SK-N-MC (cell line): ENCODE measurements at regions not wholly inside any gene's neighbourhood (a gene's known extent, or its start where the extent isn't known, plus 50 kb on each side); places are given as distances from the start of the nearest gene placed in this dataset.

ENCODE experiments used
- DNase-seq: peaks from one replicate; pipeline ENCODE4 v3.0.0-alpha.2; 2011; ENCODE audit warnings: low read depth, low spot score
- H3K27ac ChIP-seq: fragments of 200-600 bp; sonication (generic); 2 replicates; pipeline ENCODE4 v1.5.1; 2016; ENCODE audit warnings: mixed run types
- H3K36me3 ChIP-seq: fragments of 200-600 bp; sonication (generic); 2 replicates; pipeline ENCODE4 v1.6.1; 2017; ENCODE audit warnings: antibody characterized with exemption, low read length, mixed read lengths; ENCODE audit not compliant: insufficient read depth
- H3K4me3 ChIP-seq: fragments of 200-600 bp; sonication (generic); 2 replicates; pipeline ENCODE4 v1.5.1; 2016
- H3K9ac ChIP-seq: fragments of 200-600 bp; sonication (generic); 2 replicates; pipeline ENCODE4 v1.8.0; 2017; ENCODE audit warnings: mixed run types, mixed read lengths; ENCODE audit not compliant: insufficient read length
- H3K9me3 ChIP-seq: fragments of 200-600 bp; sonication (generic); 2 replicates; pipeline ENCODE4 v1.6.1; 2017; ENCODE audit warnings: low read depth, mild to moderate bottlenecking, antibody characterized with exemption, low read length, moderate library complexity, mixed read lengths
- EZH2 ChIP-seq: fragments of 200-600 bp; sonication (generic); IDR thresholded peaks from one replicate; pipeline ENCODE4 v1.6.1; 2017; ENCODE audit warnings: antibody characterized with exemption
- FOXP2 ChIP-seq: optimal IDR thresholded peaks from 2 replicates; pipeline ENCODE3; 2011; ENCODE audit warnings: mild to moderate bottlenecking, moderate library complexity; ENCODE audit not compliant: insufficient read depth; ENCODE audit errors: extremely low read length, control extremely low read depth
- POLR2AphosphoS5 ChIP-seq: IDR thresholded peaks from 2 replicates; pipeline ENCODE4 v1.6.1; 2012; ENCODE audit warnings: mild to moderate bottlenecking, low read depth, low read length, borderline replicate concordance

DNA sequence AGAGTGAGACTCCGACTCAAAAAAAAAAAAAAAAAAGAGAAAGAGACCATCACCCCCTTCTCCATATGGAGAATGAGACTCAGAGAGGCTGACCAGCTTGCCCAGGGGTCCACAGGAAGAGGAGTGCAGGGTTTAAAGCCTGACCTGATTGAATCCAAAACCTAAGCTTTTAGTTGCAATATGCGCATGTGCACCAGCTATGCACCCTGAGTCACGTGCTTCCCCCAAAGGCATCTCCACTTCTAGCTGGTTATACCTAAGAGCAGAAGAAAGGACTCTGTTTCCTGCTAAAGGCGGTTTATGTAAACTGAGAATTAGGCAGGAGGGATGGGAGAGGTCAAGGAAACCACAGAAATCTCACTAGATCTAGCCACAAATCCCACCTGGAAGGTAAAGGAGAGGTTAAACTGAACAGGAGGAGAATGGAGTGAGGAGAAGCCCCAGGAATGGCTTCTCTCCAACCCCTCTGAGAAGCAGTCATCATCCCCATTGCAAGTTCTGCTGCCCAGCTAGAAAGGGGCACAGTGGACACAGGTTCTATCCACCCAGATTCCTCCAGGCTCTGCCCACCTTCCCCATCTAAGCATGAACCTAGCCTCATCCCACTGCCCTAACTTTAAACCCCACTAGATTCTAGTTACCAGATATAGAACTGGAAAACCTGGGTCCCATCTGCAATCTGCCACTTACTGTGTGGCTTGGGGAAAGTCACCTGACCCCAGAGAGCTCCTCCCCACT, 171.3 kb downstream of the ACTL7B start:
- Histone ChIP-seq H3K27ac (no peak overlapping the region), H3K4me3 (no peak overlapping the region), H3K9ac (no peak overlapping the region), H3K36me3 (no peaks in the 10 kb centered on the region), H3K9me3 (no peaks in the 10 kb centered on the region)
- TF ChIP-seq POLR2AphosphoS5 = no peak
- TF ChIP-seq FOXP2 = no peak
- TF ChIP-seq EZH2 = no peak
- no peak for DNase-seq

- H3K9ac ChIP-seq = no peak overlapping the region
- H3K36me3 ChIP-seq = no peaks in the 10 kb centered on the region
- no peak for DNase-seq
- TF ChIP-seq POLR2AphosphoS5 = no peak
- TF ChIP-seq FOXP2 = no peak
- no peak for TF ChIP-seq EZH2
- H3K4me3 ChIP-seq = no peak overlapping the region
- no peaks in the 10 kb centered on the region for H3K9me3 ChIP-seq
- H3K27ac ChIP-seq = no peak overlapping the region
Measured at GRCh38 chr9:108683245-108683644, 172.5 kb downstream of the ACTL7B start.

- Histone ChIP-seq H3K36me3 (no peaks in the 10 kb centered on the region), H3K4me3 (no peak overlapping the region), H3K9ac (no peak overlapping the region), H3K27ac (no peak overlapping the region), H3K9me3 (no peaks in the 10 kb centered on the region)
- no peak for DNase-seq
- TF ChIP-seq POLR2AphosphoS5 (no peak), EZH2 (no peak), FOXP2 (no peak)
Measured at GRCh38 chr9:108681851-108682590, 173.8 kb downstream of the ACTL7B start.

DNA sequence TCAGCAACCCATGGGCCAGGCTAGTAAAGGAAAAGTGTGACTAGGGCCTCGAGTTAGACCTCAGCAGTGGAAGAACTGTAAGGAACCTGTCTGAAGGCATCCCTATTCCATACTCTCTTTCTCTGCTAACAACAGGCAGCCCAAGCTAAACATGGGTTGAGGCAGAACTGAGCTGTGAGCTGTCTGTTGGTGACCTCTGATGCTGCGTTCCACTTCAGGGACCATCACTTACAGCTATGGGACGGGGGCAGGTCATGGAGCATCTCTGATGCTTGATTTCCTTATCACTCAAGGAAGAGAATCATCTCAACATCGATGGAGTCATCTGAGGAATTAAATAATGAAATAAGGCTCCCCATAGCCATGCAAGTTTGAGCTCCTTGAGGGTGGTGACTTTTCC, 174.8 kb downstream of the ACTL7B start:
- Histone ChIP-seq H3K9ac (no peak overlapping the region), H3K27ac (no peak overlapping the region), H3K4me3 (no peak overlapping the region), H3K36me3 (no peaks in the 10 kb centered on the region), H3K9me3 (no peaks in the 10 kb centered on the region)
- TF ChIP-seq POLR2AphosphoS5 = no peak
- no peak for TF ChIP-seq FOXP2
- TF ChIP-seq EZH2 = no peak
- no peak for DNase-seq

- Histone ChIP-seq H3K4me3 (no peak overlapping the region), H3K36me3 (no peaks in the 10 kb centered on the region)
Measured at GRCh38 chr9:108677776-108678175, 178.0 kb downstream of the ACTL7B start.

DNA sequence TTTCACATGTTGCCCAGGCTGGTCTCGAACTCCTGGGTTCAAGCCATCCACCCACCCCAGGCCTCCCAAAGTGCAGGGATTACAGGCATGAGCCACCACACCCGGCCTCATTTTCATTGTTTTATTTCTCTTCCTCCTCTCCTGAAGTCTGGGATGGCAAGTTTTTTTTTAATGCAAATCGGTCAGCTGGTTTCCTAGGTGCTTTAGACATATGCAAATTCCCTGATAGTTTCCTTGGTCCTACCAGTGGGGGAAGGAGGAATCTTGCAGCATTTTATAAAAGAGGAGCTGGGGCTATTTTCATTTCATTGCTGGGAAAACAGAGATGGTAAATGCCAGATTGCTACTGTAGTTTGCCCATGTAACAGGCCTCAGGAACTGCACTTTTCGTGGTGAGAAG, 179.4 kb downstream of the ACTL7B start:
- H3K4me3 ChIP-seq = no peak overlapping the region
- H3K9me3 ChIP-seq = no peaks in the 10 kb centered on the region
- H3K9ac ChIP-seq = no peak overlapping the region
- H3K36me3 ChIP-seq = no peaks in the 10 kb centered on the region
- DNase-seq = no peak
- TF ChIP-seq EZH2 (no peak), POLR2AphosphoS5 (no peak), FOXP2 (no peak)
- no peak overlapping the region for H3K27ac ChIP-seq

More at GRCh38 chr9:108677776-108678175, 178.0 kb downstream of the ACTL7B start:
- no peaks in the 10 kb centered on the region for H3K9me3 ChIP-seq
- no peak overlapping the region for H3K27ac ChIP-seq
- H3K9ac ChIP-seq = no peak overlapping the region
- TF ChIP-seq FOXP2 (no peak), POLR2AphosphoS5 (no peak), EZH2 (no peak)
- no peak for DNase-seq

- Histone ChIP-seq H3K9me3 (no peaks in the 10 kb centered on the region), H3K9ac (no peak overlapping the region), H3K27ac (no peak overlapping the region), H3K4me3 (no peak overlapping the region), H3K36me3 (no peaks in the 10 kb centered on the region)
- no peak for DNase-seq
- TF ChIP-seq POLR2AphosphoS5 = no peak
- no peak for TF ChIP-seq FOXP2
- TF ChIP-seq EZH2 = no peak
Measured at GRCh38 chr9:108675708-108676107, 180.1 kb downstream of the ACTL7B start.

DNA sequence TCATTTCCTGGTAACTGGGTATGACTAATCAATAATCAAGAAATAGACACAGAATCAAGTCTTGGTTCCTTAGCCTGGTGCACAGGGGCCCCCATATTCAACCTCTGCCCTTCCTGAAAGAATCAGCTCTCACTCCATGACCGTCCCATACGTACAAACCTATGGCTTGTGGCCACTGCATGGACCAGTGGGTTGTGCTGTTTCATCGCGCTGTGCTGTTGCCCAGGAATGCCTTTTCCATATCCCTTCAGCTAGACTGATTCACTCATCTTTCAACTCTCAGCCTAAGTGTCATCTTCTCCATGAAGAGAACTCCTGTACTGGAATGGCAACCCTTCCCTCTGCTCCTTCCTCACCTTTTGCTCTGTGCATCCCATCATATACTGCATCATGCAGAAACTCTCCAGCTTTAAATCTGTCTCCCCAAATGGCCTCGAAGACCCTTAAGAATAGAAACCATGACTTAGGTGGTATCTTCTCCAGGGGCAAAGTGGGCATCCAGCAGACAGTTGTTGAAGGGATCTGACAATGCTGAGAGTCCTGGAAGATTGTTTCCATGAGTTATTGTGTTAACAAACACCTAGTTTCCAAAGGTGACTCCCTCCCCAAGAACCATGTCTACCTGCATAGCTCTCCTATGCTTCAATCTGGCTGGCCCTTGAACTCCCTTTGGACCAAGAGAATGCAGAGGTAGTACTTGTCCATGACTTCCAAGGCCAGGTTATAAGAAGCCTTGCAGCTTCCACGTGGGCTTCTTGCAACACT, 180.8 kb downstream of the ACTL7B start:
- Histone ChIP-seq H3K27ac (no peak overlapping the region), H3K4me3 (no peak overlapping the region), H3K9me3 (no peaks in the 10 kb centered on the region), H3K36me3 (no peaks in the 10 kb centered on the region), H3K9ac (no peak overlapping the region)
- DNase-seq = no peak
- TF ChIP-seq EZH2 = no peak
- TF ChIP-seq FOXP2 = no peak
- no peak for TF ChIP-seq POLR2AphosphoS5

DNA sequence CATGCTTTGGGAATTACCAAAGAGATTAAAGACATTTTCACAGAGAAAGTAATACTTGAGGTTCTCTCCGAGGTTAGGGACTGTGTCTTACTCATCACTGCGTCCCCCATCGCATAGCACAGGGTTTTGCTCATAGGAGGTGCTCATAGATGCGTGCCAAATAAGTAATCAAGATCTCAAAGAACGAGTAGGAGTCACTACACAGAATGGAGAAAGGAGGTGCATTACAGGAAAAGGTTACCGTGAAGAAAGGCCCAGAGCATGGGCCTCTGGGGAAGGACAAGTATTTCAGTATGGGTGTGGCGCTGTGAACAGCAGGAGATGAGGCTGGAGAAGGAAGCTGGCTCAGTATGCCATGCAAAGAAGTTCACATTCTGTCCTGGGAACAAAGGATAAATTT, 182.4 kb downstream of the ACTL7B start:
- Histone ChIP-seq H3K9ac (no peak overlapping the region), H3K36me3 (no peaks in the 10 kb centered on the region), H3K4me3 (no peak overlapping the region), H3K27ac (no peak overlapping the region), H3K9me3 (no peaks in the 10 kb centered on the region)
- TF ChIP-seq FOXP2 (no peak), POLR2AphosphoS5 (no peak), EZH2 (no peak)
- no peak for DNase-seq
